ENCODE measurements at regions not wholly inside any gene's neighbourhood (a gene's known extent, or its start where the extent isn't known, plus 50 kb on each side); places are given as distances from the start of the nearest gene placed in this dataset.

DNA sequence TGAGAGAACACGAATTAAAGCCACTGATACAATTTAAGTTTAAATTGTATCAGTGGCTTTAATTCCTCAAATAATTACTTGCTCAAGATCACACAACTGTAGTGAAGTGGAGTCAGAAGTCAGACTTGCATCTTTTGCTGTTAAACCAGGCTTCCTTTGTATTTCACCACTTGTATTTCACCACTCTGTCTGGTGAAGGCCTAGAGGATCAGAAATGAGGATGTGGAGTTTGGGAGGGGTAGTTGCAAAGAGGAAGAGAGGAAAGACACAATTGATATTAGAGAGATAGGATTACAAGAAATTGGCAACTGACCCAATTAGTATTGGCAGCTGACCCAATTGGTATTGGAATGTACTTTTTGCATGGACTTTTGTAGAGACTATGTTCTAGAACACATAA lies 288.1 kb upstream of the GPR149 start:
- BruUV-seq (replicated peaks), result no TSS peak
- intact Hi-C loops (cut with micrococcal nuclease; ENCODE audit: unreplicated experiment), result no loop called here
- H3K36me3 Mint-ChIP-seq (ENCODE audit: insufficient read depth, unreplicated experiment), result no peaks in the 10 kb centered on the region
- H3K27me3 Mint-ChIP-seq (ENCODE audit: insufficient read depth, unreplicated experiment), result peaks cover 9% of the 10 kb centered on the region
- no peak overlapping the region for H3K4me3 ChIP-seq (ENCODE audit: low read depth, low read length)
- no peaks in the 10 kb centered on the region for H3K27me3 ChIP-seq (replicated peaks; ENCODE audit: control insufficient read depth, insufficient read depth, low read length)
- ChIA-PET CTCF (no interaction called here), POLR2A (no interaction called here)
- H3K27ac Mint-ChIP-seq (ENCODE audit: unreplicated experiment), result no peak overlapping the region
- no peaks in the 10 kb centered on the region for H3K9me3 Mint-ChIP-seq (ENCODE audit: unreplicated experiment)
- peaks cover 12% of the 10 kb centered on the region; the same call in 1 of the 2 replicates for H3K4me1 ChIP-seq
- H3K4me1 Mint-ChIP-seq (ENCODE audit: low read depth, unreplicated experiment), result peaks cover 8% of the 10 kb centered on the region
- no peak for TF ChIP-seq CTCF (IDR thresholded peaks at IDR 0.05; ENCODE audit: insufficient read depth in 1 of 2, low read depth in 1 of 2, low read length in 1 of 2, severe bottlenecking in 1 of 2, unreplicated experiment in 1 of 2)
- H3K9me3 ChIP-seq, result no peaks in the 10 kb centered on the region
- no peak for DNase-seq
- no peaks in the 10 kb centered on the region for H3K36me3 ChIP-seq (ENCODE audit: control insufficient read depth, insufficient read depth, low read length)
- H3K4me3 Mint-ChIP-seq (ENCODE audit: unreplicated experiment), result no peak overlapping the region

DNA sequence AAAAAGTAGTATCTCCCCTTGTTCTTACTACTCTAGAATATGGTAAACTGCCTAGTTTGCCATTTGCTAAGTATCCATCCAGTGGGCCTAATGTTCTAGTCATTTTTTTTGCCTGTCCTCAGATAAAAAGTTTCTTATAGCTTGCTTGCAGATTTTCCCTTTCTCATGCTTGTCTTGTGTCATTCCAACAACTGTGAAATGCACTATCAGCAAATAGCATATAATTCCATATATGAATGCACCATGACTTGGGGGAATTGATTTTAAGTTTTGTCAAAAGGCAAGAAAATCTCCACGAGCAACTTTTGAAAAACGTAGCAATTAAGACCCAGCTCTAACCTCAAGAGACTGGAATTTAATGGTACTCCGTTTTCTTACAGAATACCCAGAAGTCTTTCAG lies 286.2 kb upstream of the GPR149 start:
- no peak overlapping the region for H3K4me3 ChIP-seq (ENCODE audit: low read depth, low read length)
- Mint-ChIP-seq H3K4me3 (ENCODE audit: unreplicated experiment) (no peak overlapping the region), H3K27me3 (ENCODE audit: insufficient read depth, unreplicated experiment) (peaks cover 6% of the 10 kb centered on the region), H3K36me3 (ENCODE audit: insufficient read depth, unreplicated experiment) (no peaks in the 10 kb centered on the region), H3K4me1 (ENCODE audit: low read depth, unreplicated experiment) (peaks cover 8% of the 10 kb centered on the region), H3K27ac (ENCODE audit: unreplicated experiment) (no peak overlapping the region), H3K9me3 (ENCODE audit: unreplicated experiment) (no peaks in the 10 kb centered on the region)
- BruUV-seq (replicated peaks), result no TSS peak
- intact Hi-C loops (cut with micrococcal nuclease; ENCODE audit: unreplicated experiment), result no loop called here
- no peak for DNase-seq
- ChIA-PET POLR2A (no interaction called here), CTCF (no interaction called here)
- H3K36me3 ChIP-seq (ENCODE audit: control insufficient read depth, insufficient read depth, low read length), result no peaks in the 10 kb centered on the region
- no peaks in the 10 kb centered on the region for H3K27me3 ChIP-seq (replicated peaks; ENCODE audit: control insufficient read depth, insufficient read depth, low read length)
- H3K9me3 ChIP-seq, result no peaks in the 10 kb centered on the region
- TF ChIP-seq CTCF (IDR thresholded peaks at IDR 0.05; ENCODE audit: insufficient read depth in 1 of 2, low read depth in 1 of 2, low read length in 1 of 2, severe bottlenecking in 1 of 2, unreplicated experiment in 1 of 2), result no peak
- peaks cover 12% of the 10 kb centered on the region; the same call in 1 of the 2 replicates for H3K4me1 ChIP-seq

- ChIA-PET POLR2A (no interaction called here), CTCF (no interaction called here)
- Histone ChIP-seq H3K4me3 (ENCODE audit: low read depth, low read length) (no peak overlapping the region), H3K27me3 (replicated peaks; ENCODE audit: control insufficient read depth, insufficient read depth, low read length) (no peaks in the 10 kb centered on the region), H3K4me1 (0 out of 2 replicates have a peak, but pooled peaks cover 5% of the 10 kb centered on the region), H3K36me3 (ENCODE audit: control insufficient read depth, insufficient read depth, low read length) (no peaks in the 10 kb centered on the region), H3K9me3 (no peaks in the 10 kb centered on the region)
- no TSS peak for BruUV-seq (replicated peaks)
- no peaks in the 10 kb centered on the region for H3K27me3 Mint-ChIP-seq (ENCODE audit: insufficient read depth, unreplicated experiment)
- intact Hi-C loops (cut with micrococcal nuclease; ENCODE audit: unreplicated experiment), result no loop called here
- H3K36me3 Mint-ChIP-seq (ENCODE audit: insufficient read depth, unreplicated experiment), result no peaks in the 10 kb centered on the region
- no peaks in the 10 kb centered on the region for H3K9me3 Mint-ChIP-seq (ENCODE audit: unreplicated experiment)
- DNase-seq, result no peak
- no peak for TF ChIP-seq CTCF (IDR thresholded peaks at IDR 0.05; ENCODE audit: insufficient read depth in 1 of 2, low read depth in 1 of 2, low read length in 1 of 2, severe bottlenecking in 1 of 2, unreplicated experiment in 1 of 2)
- H3K27ac Mint-ChIP-seq (ENCODE audit: unreplicated experiment), result no peak overlapping the region
- H3K4me3 Mint-ChIP-seq (ENCODE audit: unreplicated experiment), result no peak overlapping the region
- peaks cover 3% of the 10 kb centered on the region for H3K4me1 Mint-ChIP-seq (ENCODE audit: low read depth, unreplicated experiment)
Measured at GRCh38 chr3:154708554-154708953, 278.6 kb upstream of the GPR149 start.
